ENCODE measurements at regions not wholly inside any gene's neighbourhood (a gene's known extent, or its start where the extent isn't known, plus 50 kb on each side); places are given as distances from the start of the nearest gene placed in this dataset.

DNA sequence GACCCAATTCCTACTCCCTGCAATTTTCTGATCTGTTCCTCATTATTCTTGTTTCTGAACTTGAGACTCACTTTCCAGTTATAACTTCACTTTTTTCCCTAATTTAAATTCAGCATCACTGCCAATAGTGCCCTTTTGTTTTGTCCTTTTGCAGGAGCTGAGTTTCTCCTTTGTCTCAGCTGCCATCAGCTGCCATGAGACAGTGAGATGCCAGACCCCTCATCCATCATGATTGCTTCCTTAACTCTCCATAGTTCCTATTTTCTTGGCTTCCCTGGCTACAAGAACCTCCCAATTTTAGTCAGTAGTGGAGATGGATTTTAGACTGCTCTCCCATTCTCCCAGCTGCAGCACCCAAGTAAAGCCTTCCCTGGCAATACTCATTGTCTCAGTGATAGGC, 518.1 kb downstream of the HDGFL1 start:
- H3K27ac ChIP-seq (ENCODE audit: low read depth in 1 of 2, low read length in 1 of 2), result no peak overlapping the region
- no peak for DNase-seq (ENCODE audit: low read depth in 6 of 9, low spot score in 9 of 9)
- H3K9me3 ChIP-seq (ENCODE audit: control insufficient read depth in 2 of 2, insufficient read depth in 1 of 2, low read length in 1 of 2), result no peaks in the 10 kb centered on the region
- no peaks in the 10 kb centered on the region for H3K27me3 ChIP-seq (ENCODE audit: control insufficient read depth in 2 of 2, insufficient read depth in 1 of 2, low read length in 1 of 2)
- no peaks in the 10 kb centered on the region for H3K4me1 ChIP-seq (ENCODE audit: control insufficient read depth in 2 of 2, insufficient read depth in 2 of 2, low read length in 2 of 2)
- H3K36me3 ChIP-seq (ENCODE audit: control insufficient read depth in 2 of 2, insufficient read depth in 2 of 2, low read length in 1 of 2), result no peaks in the 10 kb centered on the region
- no peak overlapping the region for H3K4me3 ChIP-seq (ENCODE audit: low read length in 2 of 2)

DNA sequence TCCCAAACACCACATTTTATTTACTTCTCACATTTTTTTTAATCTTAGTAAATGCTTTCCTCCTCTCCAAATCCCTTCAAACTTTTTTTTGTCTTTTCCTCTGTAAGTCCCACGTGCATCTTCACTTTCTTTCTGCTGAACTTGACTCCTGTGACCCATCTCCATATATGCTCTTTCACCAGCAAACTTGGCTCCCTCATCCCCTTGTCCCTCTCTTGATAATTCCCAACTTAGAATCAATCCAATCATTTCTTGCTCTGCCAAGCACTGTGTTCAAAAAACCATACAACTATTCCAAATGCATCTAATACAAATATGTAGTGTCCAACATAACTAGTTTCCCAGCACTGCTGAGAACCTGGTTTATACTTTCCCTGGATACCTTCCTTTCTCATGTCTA, 519.4 kb downstream of the HDGFL1 start:
- Histone ChIP-seq H3K4me3 (ENCODE audit: low read length in 2 of 2) (no peak overlapping the region), H3K4me1 (ENCODE audit: control insufficient read depth in 2 of 2, insufficient read depth in 2 of 2, low read length in 2 of 2) (no peaks in the 10 kb centered on the region), H3K36me3 (ENCODE audit: control insufficient read depth in 2 of 2, insufficient read depth in 2 of 2, low read length in 1 of 2) (no peaks in the 10 kb centered on the region), H3K27me3 (ENCODE audit: control insufficient read depth in 2 of 2, insufficient read depth in 1 of 2, low read length in 1 of 2) (no peaks in the 10 kb centered on the region), H3K27ac (ENCODE audit: low read depth in 1 of 2, low read length in 1 of 2) (no peak overlapping the region), H3K9me3 (ENCODE audit: control insufficient read depth in 2 of 2, insufficient read depth in 1 of 2, low read length in 1 of 2) (no peaks in the 10 kb centered on the region)
- 93% methylated on average over 1 of the region's 1 CpG for WGBS
- DNase-seq (ENCODE audit: low read depth in 6 of 9, low spot score in 9 of 9), result no peak

DNA sequence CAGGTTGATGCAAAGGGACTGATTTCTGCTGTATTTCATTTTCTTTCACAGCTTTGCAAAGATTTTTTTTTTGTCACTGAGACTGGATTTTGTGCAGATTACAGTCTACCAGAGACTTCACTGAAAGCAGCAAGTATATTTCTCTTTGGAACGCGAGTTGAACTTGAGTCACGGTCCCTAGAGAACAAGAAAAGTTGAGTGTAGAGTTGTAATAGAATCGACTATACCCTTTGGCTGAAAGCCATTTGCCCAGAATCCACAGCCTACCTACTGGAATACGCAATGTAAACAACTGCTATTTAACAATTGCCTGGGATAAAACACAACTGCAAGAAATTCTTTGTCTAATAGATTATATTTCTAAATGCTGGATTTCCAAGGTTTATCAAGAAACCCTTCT, 520.6 kb downstream of the HDGFL1 start:
- no peak overlapping the region for H3K4me3 ChIP-seq (ENCODE audit: low read length in 2 of 2)
- DNase-seq (ENCODE audit: low read depth in 6 of 9, low spot score in 9 of 9), result no peak
- no peaks in the 10 kb centered on the region for H3K36me3 ChIP-seq (ENCODE audit: control insufficient read depth in 2 of 2, insufficient read depth in 2 of 2, low read length in 1 of 2)
- H3K27ac ChIP-seq (ENCODE audit: low read depth in 1 of 2, low read length in 1 of 2), result no peak overlapping the region
- no peaks in the 10 kb centered on the region for H3K4me1 ChIP-seq (ENCODE audit: control insufficient read depth in 2 of 2, insufficient read depth in 2 of 2, low read length in 2 of 2)
- H3K9me3 ChIP-seq (ENCODE audit: control insufficient read depth in 2 of 2, insufficient read depth in 1 of 2, low read length in 1 of 2), result no peaks in the 10 kb centered on the region
- WGBS, result 96% methylated on average over 5 of the region's 5 CpGs
- H3K27me3 ChIP-seq (ENCODE audit: control insufficient read depth in 2 of 2, insufficient read depth in 1 of 2, low read length in 1 of 2), result no peaks in the 10 kb centered on the region

DNA sequence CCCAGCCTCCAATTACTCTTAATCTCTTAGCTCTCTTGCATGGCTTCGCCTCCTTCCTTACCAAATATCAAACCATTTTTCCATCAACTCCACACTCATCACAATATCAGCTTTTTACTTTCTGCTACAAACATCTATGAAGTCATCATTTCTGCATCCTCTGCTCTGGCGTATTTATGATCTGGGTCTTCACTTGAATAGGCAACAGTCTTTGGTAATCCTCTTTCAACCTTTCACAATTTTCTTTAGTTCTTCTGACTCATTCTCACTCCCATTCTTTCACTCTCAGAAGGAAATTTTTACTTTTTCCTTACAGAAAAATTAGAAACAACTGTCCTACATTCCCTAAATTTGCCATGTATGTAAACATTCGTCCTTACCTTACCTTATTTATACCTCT, 522.4 kb downstream of the HDGFL1 start:
- Histone ChIP-seq H3K27ac (ENCODE audit: low read depth in 1 of 2, low read length in 1 of 2) (no peak overlapping the region), H3K9me3 (ENCODE audit: control insufficient read depth in 2 of 2, insufficient read depth in 1 of 2, low read length in 1 of 2) (peaks cover 0 to 2% of the 10 kb centered on the region in 2 donors), H3K36me3 (ENCODE audit: control insufficient read depth in 2 of 2, insufficient read depth in 2 of 2, low read length in 1 of 2) (no peaks in the 10 kb centered on the region), H3K27me3 (ENCODE audit: control insufficient read depth in 2 of 2, insufficient read depth in 1 of 2, low read length in 1 of 2) (no peaks in the 10 kb centered on the region), H3K4me1 (ENCODE audit: control insufficient read depth in 2 of 2, insufficient read depth in 2 of 2, low read length in 2 of 2) (no peaks in the 10 kb centered on the region), H3K4me3 (ENCODE audit: low read length in 2 of 2) (no peak overlapping the region)
- no peak for DNase-seq (ENCODE audit: low read depth in 6 of 9, low spot score in 9 of 9)
- 79% methylated on average over 3 of the region's 3 CpGs for WGBS

DNA sequence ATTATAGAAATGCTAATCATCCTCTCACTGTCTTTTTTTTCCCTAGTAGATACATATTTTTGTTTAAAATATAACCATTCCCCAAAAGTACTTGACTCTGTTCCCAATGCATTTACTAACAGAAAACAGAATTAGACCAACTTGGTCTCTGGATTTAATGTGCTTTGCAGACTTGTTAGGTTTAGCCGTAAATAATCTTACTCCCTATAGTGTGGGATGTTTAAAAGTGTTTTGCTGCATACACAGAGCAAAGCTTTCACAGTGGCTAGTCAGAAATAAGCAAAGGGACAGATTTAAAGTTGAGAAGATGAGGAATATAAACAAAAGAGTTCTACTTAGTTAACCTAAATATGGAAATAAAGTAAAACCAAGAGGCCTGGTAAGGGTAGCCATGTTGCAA, 527.5 kb downstream of the HDGFL1 start:
- no peaks in the 10 kb centered on the region for H3K4me1 ChIP-seq (ENCODE audit: control insufficient read depth in 2 of 2, insufficient read depth in 2 of 2, low read length in 2 of 2)
- H3K27me3 ChIP-seq (ENCODE audit: control insufficient read depth in 2 of 2, insufficient read depth in 1 of 2, low read length in 1 of 2), result no peaks in the 10 kb centered on the region
- H3K9me3 ChIP-seq (ENCODE audit: control insufficient read depth in 2 of 2, insufficient read depth in 1 of 2, low read length in 1 of 2), result peaks cover 0 to 2% of the 10 kb centered on the region in 2 donors
- H3K27ac ChIP-seq (ENCODE audit: low read depth in 1 of 2, low read length in 1 of 2), result no peak overlapping the region
- H3K4me3 ChIP-seq (ENCODE audit: low read length in 2 of 2), result no peak overlapping the region
- DNase-seq (ENCODE audit: low read depth in 6 of 9, low spot score in 9 of 9), result no peak
- no peaks in the 10 kb centered on the region for H3K36me3 ChIP-seq (ENCODE audit: control insufficient read depth in 2 of 2, insufficient read depth in 2 of 2, low read length in 1 of 2)
- WGBS, result 96% methylated on average over 1 of the region's 1 CpG

DNA sequence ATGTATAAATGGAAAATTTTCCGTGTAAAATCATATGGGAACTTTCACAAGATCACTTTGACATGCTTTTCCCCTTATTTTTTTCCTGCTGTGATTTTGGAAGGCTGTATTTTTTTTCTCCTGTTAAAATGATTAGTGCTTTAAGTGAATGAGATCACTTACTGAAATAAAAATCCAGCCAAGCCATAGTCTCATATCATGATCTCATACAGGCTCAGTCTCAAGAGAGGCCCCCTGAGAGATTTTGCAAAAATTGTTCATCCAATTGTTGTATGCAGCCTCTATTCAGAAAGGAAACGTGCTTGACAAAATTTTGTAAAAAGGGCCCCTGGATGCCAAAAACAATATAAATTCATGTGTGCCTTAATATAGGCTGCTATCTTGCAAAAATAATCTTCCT, 528.2 kb downstream of the HDGFL1 start:
- Histone ChIP-seq H3K36me3 (ENCODE audit: control insufficient read depth in 2 of 2, insufficient read depth in 2 of 2, low read length in 1 of 2) (no peaks in the 10 kb centered on the region), H3K9me3 (ENCODE audit: control insufficient read depth in 2 of 2, insufficient read depth in 1 of 2, low read length in 1 of 2) (peaks cover 0 to 2% of the 10 kb centered on the region in 2 donors), H3K4me3 (ENCODE audit: low read length in 2 of 2) (no peak overlapping the region), H3K4me1 (ENCODE audit: control insufficient read depth in 2 of 2, insufficient read depth in 2 of 2, low read length in 2 of 2) (no peaks in the 10 kb centered on the region), H3K27me3 (ENCODE audit: control insufficient read depth in 2 of 2, insufficient read depth in 1 of 2, low read length in 1 of 2) (no peaks in the 10 kb centered on the region), H3K27ac (ENCODE audit: low read depth in 1 of 2, low read length in 1 of 2) (no peak overlapping the region)
- DNase-seq (ENCODE audit: low read depth in 6 of 9, low spot score in 9 of 9), result no peak
- WGBS, result 88% methylated on average over 2 of the region's 2 CpGs

DNA sequence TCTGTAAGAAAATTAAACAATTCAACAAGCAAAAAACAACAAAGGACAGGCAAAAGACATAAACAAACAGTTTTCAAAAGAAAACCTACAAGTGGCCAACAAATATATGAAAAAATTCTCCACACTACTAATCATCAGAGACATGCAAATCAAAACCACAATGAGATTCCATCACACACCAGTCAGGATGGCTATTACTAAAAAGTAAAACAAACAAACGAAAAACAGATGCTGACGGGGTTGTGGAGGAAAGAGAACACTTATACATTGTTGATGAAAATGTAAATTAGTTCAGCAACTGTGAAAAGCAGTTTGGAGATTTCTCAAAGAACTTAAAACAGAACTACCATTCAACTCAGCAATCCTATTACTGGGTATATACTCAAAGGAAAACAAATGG, 537.6 kb downstream of the HDGFL1 start:
- 96% methylated on average over 2 of the region's 2 CpGs for WGBS
- Histone ChIP-seq H3K36me3 (ENCODE audit: control insufficient read depth in 2 of 2, insufficient read depth in 2 of 2, low read length in 1 of 2) (no peaks in the 10 kb centered on the region), H3K9me3 (ENCODE audit: control insufficient read depth in 2 of 2, insufficient read depth in 1 of 2, low read length in 1 of 2) (no peaks in the 10 kb centered on the region), H3K4me3 (ENCODE audit: low read length in 2 of 2) (no peak overlapping the region), H3K27ac (ENCODE audit: low read depth in 1 of 2, low read length in 1 of 2) (no peak overlapping the region), H3K4me1 (ENCODE audit: control insufficient read depth in 2 of 2, insufficient read depth in 2 of 2, low read length in 2 of 2) (no peaks in the 10 kb centered on the region), H3K27me3 (ENCODE audit: control insufficient read depth in 2 of 2, insufficient read depth in 1 of 2, low read length in 1 of 2) (no peaks in the 10 kb centered on the region)
- DNase-seq (ENCODE audit: low read depth in 6 of 9, low spot score in 9 of 9), result no peak

DNA sequence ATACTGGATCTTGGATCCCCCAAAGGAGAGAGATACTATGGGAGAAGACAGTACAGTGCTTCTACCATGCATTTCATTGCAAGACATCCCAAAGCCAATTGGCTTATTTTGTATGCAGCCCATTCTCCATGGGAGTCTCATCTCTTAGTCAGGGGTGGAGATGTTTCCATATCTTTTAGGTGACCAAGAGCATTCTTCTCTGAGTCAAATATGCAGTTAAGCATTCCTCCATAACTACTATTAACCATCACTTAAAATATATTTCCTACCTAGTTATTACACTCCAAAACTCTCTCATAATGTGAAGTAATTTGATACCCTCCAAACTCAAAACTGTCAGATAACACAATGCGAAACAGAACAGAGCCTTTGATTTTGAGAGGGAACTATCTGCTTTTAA, 542.6 kb downstream of the HDGFL1 start:
- Histone ChIP-seq H3K36me3 (ENCODE audit: control insufficient read depth in 2 of 2, insufficient read depth in 2 of 2, low read length in 1 of 2) (no peaks in the 10 kb centered on the region), H3K27me3 (ENCODE audit: control insufficient read depth in 2 of 2, insufficient read depth in 1 of 2, low read length in 1 of 2) (no peaks in the 10 kb centered on the region), H3K4me1 (ENCODE audit: control insufficient read depth in 2 of 2, insufficient read depth in 2 of 2, low read length in 2 of 2) (no peaks in the 10 kb centered on the region), H3K4me3 (ENCODE audit: low read length in 2 of 2) (no peak overlapping the region), H3K27ac (ENCODE audit: low read depth in 1 of 2, low read length in 1 of 2) (no peak overlapping the region), H3K9me3 (ENCODE audit: control insufficient read depth in 2 of 2, insufficient read depth in 1 of 2, low read length in 1 of 2) (peaks cover 0 to 3% of the 10 kb centered on the region in 2 donors)
- 91% methylated on average over 1 of the region's 1 CpG for WGBS
- no peak for DNase-seq (ENCODE audit: low read depth in 6 of 9, low spot score in 9 of 9)

DNA sequence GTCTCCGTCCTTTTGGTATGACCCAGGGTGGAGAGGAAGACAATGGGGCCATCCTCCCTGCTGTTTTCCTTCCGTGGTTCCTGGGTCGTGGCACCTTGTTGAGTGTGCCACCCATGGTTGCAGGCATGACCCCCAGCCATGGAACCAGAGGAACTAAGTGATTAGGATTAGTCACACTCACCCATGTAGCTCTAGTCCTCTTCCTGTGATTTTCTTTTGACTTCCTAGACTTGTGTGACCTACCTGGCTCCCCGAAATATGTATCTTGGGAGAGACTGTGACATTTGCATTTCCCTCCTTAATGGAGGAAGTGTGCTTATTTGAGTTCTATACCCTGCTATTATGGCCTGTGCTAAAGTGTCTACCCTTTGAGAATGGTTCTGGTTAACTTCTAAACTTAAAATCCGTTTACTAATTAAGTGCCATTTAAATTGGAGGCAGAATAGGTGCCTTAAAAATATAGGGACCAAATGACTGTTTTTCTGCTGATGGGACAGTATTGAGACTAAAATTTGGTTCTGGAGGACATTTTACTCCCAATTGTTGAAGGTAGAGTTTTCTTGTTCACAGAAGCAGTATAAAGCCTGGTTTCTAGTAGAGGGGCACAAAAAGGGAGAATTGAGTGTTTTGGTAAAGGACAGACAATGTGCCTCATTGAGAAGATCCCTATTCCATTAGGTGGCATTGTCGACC, 545.6 kb downstream of the HDGFL1 start:
- Histone ChIP-seq H3K4me1 (ENCODE audit: control insufficient read depth in 2 of 2, insufficient read depth in 2 of 2, low read length in 2 of 2) (no peaks in the 10 kb centered on the region), H3K27ac (ENCODE audit: low read depth in 1 of 2, low read length in 1 of 2) (no peak overlapping the region), H3K9me3 (ENCODE audit: control insufficient read depth in 2 of 2, insufficient read depth in 1 of 2, low read length in 1 of 2) (peaks cover 0 to 3% of the 10 kb centered on the region in 2 donors), H3K27me3 (ENCODE audit: control insufficient read depth in 2 of 2, insufficient read depth in 1 of 2, low read length in 1 of 2) (no peaks in the 10 kb centered on the region), H3K36me3 (ENCODE audit: control insufficient read depth in 2 of 2, insufficient read depth in 2 of 2, low read length in 1 of 2) (no peaks in the 10 kb centered on the region), H3K4me3 (ENCODE audit: low read length in 2 of 2) (no peak overlapping the region)
- WGBS, result 79% methylated on average over 6 of the region's 6 CpGs
- no peak for DNase-seq (ENCODE audit: low read depth in 6 of 9, low spot score in 9 of 9)

DNA sequence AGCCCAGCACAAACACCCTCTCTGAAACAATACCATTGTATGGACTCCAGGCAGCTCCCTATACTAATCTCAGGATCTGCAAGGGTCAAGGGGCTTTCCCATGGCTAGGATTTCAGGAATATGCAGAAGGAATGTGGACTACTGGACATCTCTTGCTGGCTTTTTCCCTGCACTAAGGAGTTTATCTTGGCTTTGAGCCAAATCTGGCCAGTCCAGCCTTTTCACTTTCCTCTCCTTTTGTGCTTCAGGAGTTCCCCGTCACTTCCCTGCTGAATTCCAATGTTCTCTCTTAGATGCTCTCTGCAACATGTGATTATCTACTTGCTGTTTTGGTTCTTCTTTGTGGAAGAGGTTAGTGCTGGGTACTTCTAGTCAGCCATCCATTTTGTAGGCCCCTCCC, 568.2 kb downstream of the HDGFL1 start:
- WGBS, result 91% methylated on average over 1 of the region's 1 CpG
- Histone ChIP-seq H3K4me3 (ENCODE audit: low read length in 2 of 2) (no peak overlapping the region), H3K27ac (ENCODE audit: low read depth in 1 of 2, low read length in 1 of 2) (no peak overlapping the region), H3K9me3 (ENCODE audit: control insufficient read depth in 2 of 2, insufficient read depth in 1 of 2, low read length in 1 of 2) (peaks cover 0 to 7% of the 10 kb centered on the region in 2 donors), H3K36me3 (ENCODE audit: control insufficient read depth in 2 of 2, insufficient read depth in 2 of 2, low read length in 1 of 2) (no peaks in the 10 kb centered on the region), H3K27me3 (ENCODE audit: control insufficient read depth in 2 of 2, insufficient read depth in 1 of 2, low read length in 1 of 2) (no peaks in the 10 kb centered on the region), H3K4me1 (ENCODE audit: control insufficient read depth in 2 of 2, insufficient read depth in 2 of 2, low read length in 2 of 2) (no peaks in the 10 kb centered on the region)
- no peak for DNase-seq (ENCODE audit: low read depth in 6 of 9, low spot score in 9 of 9)
